ENCODE measurements at regions not wholly inside any gene's neighbourhood (a gene's known extent, or its start where the extent isn't known, plus 50 kb on each side); places are given as distances from the start of the nearest gene placed in this dataset.

- no peak for TF ChIP-seq POLR2A (IDR thresholded peaks at IDR 0.05; ENCODE audit: low read depth, low read length)
- TF ChIP-seq, protein P1, sequence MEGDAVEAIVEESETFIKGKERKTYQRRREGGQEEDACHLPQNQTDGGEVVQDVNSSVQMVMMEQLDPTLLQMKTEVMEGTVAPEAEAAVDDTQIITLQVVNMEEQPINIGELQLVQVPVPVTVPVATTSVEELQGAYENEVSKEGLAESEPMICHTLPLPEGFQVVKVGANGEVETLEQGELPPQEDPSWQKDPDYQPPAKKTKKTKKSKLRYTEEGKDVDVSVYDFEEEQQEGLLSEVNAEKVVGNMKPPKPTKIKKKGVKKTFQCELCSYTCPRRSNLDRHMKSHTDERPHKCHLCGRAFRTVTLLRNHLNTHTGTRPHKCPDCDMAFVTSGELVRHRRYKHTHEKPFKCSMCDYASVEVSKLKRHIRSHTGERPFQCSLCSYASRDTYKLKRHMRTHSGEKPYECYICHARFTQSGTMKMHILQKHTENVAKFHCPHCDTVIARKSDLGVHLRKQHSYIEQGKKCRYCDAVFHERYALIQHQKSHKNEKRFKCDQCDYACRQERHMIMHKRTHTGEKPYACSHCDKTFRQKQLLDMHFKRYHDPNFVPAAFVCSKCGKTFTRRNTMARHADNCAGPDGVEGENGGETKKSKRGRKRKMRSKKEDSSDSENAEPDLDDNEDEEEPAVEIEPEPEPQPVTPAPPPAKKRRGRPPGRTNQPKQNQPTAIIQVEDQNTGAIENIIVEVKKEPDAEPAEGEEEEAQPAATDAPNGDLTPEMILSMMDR (conservative IDR thresholded peaks at IDR 0.05; ENCODE audit: low read depth, low read length) = no peak
These were observed 75.4 kb upstream of the LINC01488 start for GRCh38 chr11:69406060-69406459.

Measured in IMR-90 (cell line).